ENCODE measurements at regions not wholly inside any gene's neighbourhood (a gene's known extent, or its start where the extent isn't known, plus 50 kb on each side); places are given as distances from the start of the nearest gene placed in this dataset.
A peak's percentile ranks its signal among the peaks of the same experiment; 100 is the strongest.

DNA sequence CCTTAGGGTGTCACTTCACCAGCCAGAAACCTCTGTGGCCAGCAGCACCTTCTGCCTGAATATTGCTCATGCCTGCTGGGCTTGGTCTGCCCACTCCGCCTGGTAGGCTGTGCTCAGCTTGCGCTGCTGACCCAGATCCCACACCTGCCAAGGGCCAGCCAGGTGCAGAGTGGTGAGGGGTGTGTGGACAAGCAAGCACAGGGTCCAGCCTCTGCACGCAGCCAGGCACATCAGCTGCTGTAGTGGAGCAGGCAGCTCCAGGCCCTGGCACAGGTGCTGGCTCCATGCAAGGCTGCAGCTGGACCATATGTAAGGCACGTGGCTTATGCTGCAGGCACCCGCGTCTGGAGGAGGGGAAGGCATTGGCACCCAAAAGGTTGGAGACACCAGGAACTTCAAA is 567.4 kb downstream of the INHBA start:
- no peak overlapping the region for H3K4me3 ChIP-seq
- peak in 1 of 5 donors; percentile 13 for DNase-seq
- WGBS, 3 donors = 92 to 97% (median 93%) methylated on average over 6 of the region's 6 CpGs
- no peak overlapping the region for H3K27ac ChIP-seq
- no peaks in the 10 kb centered on the region for H3K4me1 ChIP-seq (ENCODE audit: insufficient read depth)
- intact Hi-C loops (cut with DNase I) = no loop called here
- H3K36me3 ChIP-seq = no peaks in the 10 kb centered on the region
- no peak for TF ChIP-seq EP300 (IDR thresholded peaks at IDR 0.05)
- TF ChIP-seq POLR2A (IDR thresholded peaks at IDR 0.05) = no peak
- TF ChIP-seq, protein P1, sequence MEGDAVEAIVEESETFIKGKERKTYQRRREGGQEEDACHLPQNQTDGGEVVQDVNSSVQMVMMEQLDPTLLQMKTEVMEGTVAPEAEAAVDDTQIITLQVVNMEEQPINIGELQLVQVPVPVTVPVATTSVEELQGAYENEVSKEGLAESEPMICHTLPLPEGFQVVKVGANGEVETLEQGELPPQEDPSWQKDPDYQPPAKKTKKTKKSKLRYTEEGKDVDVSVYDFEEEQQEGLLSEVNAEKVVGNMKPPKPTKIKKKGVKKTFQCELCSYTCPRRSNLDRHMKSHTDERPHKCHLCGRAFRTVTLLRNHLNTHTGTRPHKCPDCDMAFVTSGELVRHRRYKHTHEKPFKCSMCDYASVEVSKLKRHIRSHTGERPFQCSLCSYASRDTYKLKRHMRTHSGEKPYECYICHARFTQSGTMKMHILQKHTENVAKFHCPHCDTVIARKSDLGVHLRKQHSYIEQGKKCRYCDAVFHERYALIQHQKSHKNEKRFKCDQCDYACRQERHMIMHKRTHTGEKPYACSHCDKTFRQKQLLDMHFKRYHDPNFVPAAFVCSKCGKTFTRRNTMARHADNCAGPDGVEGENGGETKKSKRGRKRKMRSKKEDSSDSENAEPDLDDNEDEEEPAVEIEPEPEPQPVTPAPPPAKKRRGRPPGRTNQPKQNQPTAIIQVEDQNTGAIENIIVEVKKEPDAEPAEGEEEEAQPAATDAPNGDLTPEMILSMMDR (IDR thresholded peaks at IDR 0.05) = no peak
- H3K27me3 ChIP-seq = no peaks in the 10 kb centered on the region
- H3K9me3 ChIP-seq = no peaks in the 10 kb centered on the region

DNA sequence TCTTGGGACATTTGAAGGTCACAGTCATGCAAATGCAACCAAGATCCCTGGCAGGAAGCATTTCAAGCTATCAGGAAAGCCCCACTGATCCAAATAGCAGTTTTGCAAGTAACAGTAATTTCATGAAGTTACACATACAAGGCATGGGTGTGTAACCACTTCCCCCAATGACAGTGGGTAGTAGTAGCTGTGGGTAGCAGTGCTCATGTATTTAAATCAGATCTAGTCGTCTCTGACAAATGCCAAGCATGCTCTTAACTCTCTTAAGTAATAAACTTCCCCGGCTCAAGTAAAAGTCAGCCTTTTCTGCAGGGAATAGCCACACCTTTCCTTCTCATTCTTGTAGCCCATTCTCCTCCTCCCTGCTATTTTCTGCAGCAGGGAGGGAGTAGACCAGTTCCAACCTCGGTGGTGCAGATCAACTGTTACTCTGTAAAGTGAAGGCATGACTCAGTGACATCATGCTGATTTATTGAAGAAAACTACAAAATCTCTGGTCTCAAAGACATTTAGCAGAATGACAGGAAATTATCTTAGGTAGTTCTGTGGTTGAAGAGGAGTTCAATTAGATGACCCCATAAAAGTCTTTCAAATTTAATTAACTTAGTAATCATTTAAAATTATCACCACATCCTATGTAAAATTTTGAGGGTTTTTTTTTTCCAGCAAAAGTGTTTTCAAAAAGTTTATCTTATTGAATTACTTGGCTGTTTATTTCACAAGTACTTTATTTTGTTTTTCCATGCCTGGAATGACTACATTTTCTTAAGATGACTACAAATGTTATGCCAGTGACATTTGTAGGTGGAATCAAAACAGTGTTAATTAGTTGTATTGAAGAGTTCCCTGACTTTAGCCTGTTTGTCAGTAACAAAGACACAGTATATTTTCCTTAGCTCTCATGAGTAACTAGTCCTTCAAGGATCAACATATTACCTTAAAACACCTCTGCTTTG is 568.3 kb downstream of the INHBA start:
- WGBS, 3 donors = 25 to 41% (median 36%) methylated on average over 3 of the region's 3 CpGs
- Histone ChIP-seq H3K4me3 (no peak overlapping the region), H3K9me3 (no peaks in the 10 kb centered on the region), H3K27ac (no peak overlapping the region), H3K4me1 (ENCODE audit: insufficient read depth) (no peaks in the 10 kb centered on the region), H3K27me3 (no peaks in the 10 kb centered on the region), H3K36me3 (no peaks in the 10 kb centered on the region)
- no peak for DNase-seq
- TF ChIP-seq EP300 (IDR thresholded peaks at IDR 0.05) = no peak
- TF ChIP-seq POLR2A (IDR thresholded peaks at IDR 0.05) = no peak
- TF ChIP-seq, protein P1 (IDR thresholded peaks at IDR 0.05) = no peak
- intact Hi-C loops (cut with DNase I) = no loop called here

DNA sequence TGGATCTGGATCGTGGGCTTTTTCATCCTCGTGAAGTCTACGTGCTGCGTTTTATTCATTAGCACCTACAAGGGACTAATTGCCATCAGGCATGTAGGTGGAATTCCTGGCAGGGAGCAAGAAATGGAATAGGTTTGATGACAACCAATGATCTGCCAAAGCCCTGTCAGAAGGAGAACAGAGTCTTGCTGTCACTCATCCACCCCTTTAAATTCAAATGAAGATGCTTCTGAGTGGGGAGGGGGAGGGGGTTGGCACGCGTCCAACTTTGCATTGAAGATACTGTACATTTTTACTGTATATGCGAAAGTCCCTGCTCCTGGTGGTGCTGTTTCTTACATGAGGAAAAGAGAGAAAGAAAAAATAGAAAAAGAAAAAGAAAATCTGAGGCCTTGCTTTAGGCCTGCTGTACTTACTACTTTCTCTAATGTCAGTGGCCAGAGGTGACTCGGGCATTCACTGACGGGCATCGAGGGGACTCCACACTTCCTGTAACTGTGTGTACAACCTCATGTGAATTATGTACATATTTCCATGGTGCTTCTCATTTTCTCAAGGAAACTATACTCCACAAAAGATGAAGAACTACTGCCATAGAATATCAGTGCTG is 569.1 kb downstream of the INHBA start:
- Histone ChIP-seq H3K9me3 (no peaks in the 10 kb centered on the region), H3K4me3 (no peak overlapping the region), H3K36me3 (no peaks in the 10 kb centered on the region), H3K27ac (no peak overlapping the region), H3K27me3 (no peaks in the 10 kb centered on the region), H3K4me1 (ENCODE audit: insufficient read depth) (no peaks in the 10 kb centered on the region)
- TF ChIP-seq, protein P1 (IDR thresholded peaks at IDR 0.05) = no peak
- TF ChIP-seq EP300 (IDR thresholded peaks at IDR 0.05) (no peak), POLR2A (IDR thresholded peaks at IDR 0.05) (no peak)
- intact Hi-C loops (cut with DNase I) = no loop called here
- no peak for DNase-seq
- WGBS, 3 donors = 83 to 89% (median 85%) methylated on average over 10 of the region's 10 CpGs

DNA sequence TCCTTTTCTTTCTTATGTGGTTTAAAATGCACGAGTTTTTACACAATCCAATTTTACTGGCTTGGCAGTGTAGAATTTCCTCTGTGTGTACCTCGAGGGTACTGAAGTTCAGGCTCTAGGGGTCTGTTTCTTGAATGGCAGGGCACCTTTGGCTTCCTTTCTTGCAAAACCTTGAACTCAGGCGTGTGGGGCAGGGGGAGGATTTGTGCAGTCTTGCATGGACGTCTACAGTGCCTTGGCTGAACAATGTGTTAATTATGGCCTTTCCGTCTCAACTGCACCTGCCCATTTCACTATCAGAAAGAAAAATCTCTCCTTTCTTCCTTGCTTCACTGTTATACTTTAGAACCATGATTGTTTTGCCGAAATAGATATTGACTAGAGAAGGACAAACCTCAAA is 570.9 kb downstream of the INHBA start:
- DNase-seq = no peak
- Histone ChIP-seq H3K4me3 (no peak overlapping the region), H3K27me3 (no peaks in the 10 kb centered on the region), H3K36me3 (no peaks in the 10 kb centered on the region), H3K4me1 (ENCODE audit: insufficient read depth) (no peaks in the 10 kb centered on the region), H3K27ac (no peak overlapping the region), H3K9me3 (no peaks in the 10 kb centered on the region)
- intact Hi-C loops (cut with DNase I) = no loop called here
- TF ChIP-seq POLR2A (IDR thresholded peaks at IDR 0.05) = no peak
- TF ChIP-seq EP300 (IDR thresholded peaks at IDR 0.05) = no peak
- TF ChIP-seq, protein P1 (IDR thresholded peaks at IDR 0.05) = no peak
- WGBS, 3 donors = 74 to 83% (median 77%) methylated on average over 6 of the region's 6 CpGs
